GM21423 (cell line): ENCODE measurements at regions not wholly inside any gene's neighbourhood (a gene's known extent, or its start where the extent isn't known, plus 50 kb on each side); places are given as distances from the start of the nearest gene placed in this dataset.
"Not testable (repeated sequence)": the region's sequence is repeated elsewhere in the genome, so short reads cannot be mapped to it uniquely, and the experiment has no call there.

Source experiments
- ATAC-seq: cut with Tn5 transposase; IDR thresholded peaks from one replicate; pipeline ENCODE4 v1.9.1; 2021; ENCODE audit warnings: mild to moderate bottlenecking, moderate library complexity; ENCODE audit not compliant: unreplicated experiment

- not testable (repeated sequence) for ATAC-seq
Measured at GRCh38 chr3:125697126-125697525, 101.8 kb upstream of the OSBPL11 start.

- ATAC-seq = not testable (repeated sequence)
Measured at GRCh38 chr3:125697979-125698640, 102.8 kb upstream of the OSBPL11 start.

GRCh38 chr3:125715651-125716050, 120.4 kb upstream of the OSBPL11 start:
- no peak for ATAC-seq

GRCh38 chr3:125732151-125732550, 136.9 kb upstream of the OSBPL11 start:
- not testable (repeated sequence) for ATAC-seq

- not testable (repeated sequence) for ATAC-seq
Measured at GRCh38 chr3:125741991-125742718, 146.9 kb upstream of the OSBPL11 start.

- ATAC-seq = not testable (repeated sequence)
Measured at GRCh38 chr3:125742845-125743244, 147.5 kb upstream of the OSBPL11 start.

GRCh38 chr3:125757050-125757449, 161.8 kb upstream of the OSBPL11 start:
- ATAC-seq = not testable (repeated sequence)

GRCh38 chr3:125758641-125759130, 163.4 kb upstream of the OSBPL11 start:
- ATAC-seq = not testable (repeated sequence)

GRCh38 chr3:125762601-125763000, 167.3 kb upstream of the OSBPL11 start:
- ATAC-seq = not testable (repeated sequence)

GRCh38 chr3:125766285-125766826, 171.1 kb upstream of the OSBPL11 start:
- ATAC-seq = not testable (repeated sequence)

- not testable (repeated sequence) for ATAC-seq
Measured at GRCh38 chr3:125766931-125767330, 171.6 kb upstream of the OSBPL11 start.

- no peak for ATAC-seq
Measured at GRCh38 chr3:125767641-125768040, 172.3 kb upstream of the OSBPL11 start.

- not testable (repeated sequence) for ATAC-seq
Measured at GRCh38 chr3:125768821-125769220, 173.5 kb upstream of the OSBPL11 start.

- ATAC-seq = not testable (repeated sequence)
Measured at GRCh38 chr3:125771506-125771905, 176.2 kb upstream of the OSBPL11 start.

- ATAC-seq = not testable (repeated sequence)
Measured at GRCh38 chr3:125774433-125775034, 179.2 kb upstream of the OSBPL11 start.

GRCh38 chr3:125775106-125775505, 179.8 kb upstream of the OSBPL11 start:
- ATAC-seq = not testable (repeated sequence)

GRCh38 chr3:125775606-125776294, 180.5 kb upstream of the OSBPL11 start:
- ATAC-seq = not testable (repeated sequence)

GRCh38 chr3:125779276-125779675, 184.0 kb upstream of the OSBPL11 start:
- ATAC-seq = not testable (repeated sequence)

- not testable (repeated sequence) for ATAC-seq
Measured at GRCh38 chr3:125779918-125780317, 184.6 kb upstream of the OSBPL11 start.

GRCh38 chr3:125781678-125782077, 186.4 kb upstream of the OSBPL11 start:
- ATAC-seq = not testable (repeated sequence)

- ATAC-seq = not testable (repeated sequence)
Measured at GRCh38 chr3:125790312-125790711, 178.7 kb upstream of the ROPN1B start.
